ENCODE measurements at regions not wholly inside any gene's neighbourhood (a gene's known extent, or its start where the extent isn't known, plus 50 kb on each side); places are given as distances from the start of the nearest gene placed in this dataset.

GRCh38 chr4:154998773-154999172 is 209.7 kb upstream of the NPY2R start:
- Histone ChIP-seq H3K27ac (no peak overlapping the region), H3K4me2 (no peak overlapping the region), H4K20me1 (ENCODE audit: low read depth) (no peaks in the 10 kb centered on the region), H2AFZ (replicated peaks) (peak overlapping the region; percentile 28), H3K4me1 (no peaks in the 10 kb centered on the region), H3F3A (ENCODE audit: low read depth) (no peaks in the 10 kb centered on the region), H3K4me3 (no peak overlapping the region), H3K27me3 (no peaks in the 10 kb centered on the region), H3K36me3 (no peaks in the 10 kb centered on the region), H3K9ac (no peak overlapping the region), H3K79me2 (ENCODE audit: low read depth) (no peaks in the 10 kb centered on the region), H3K9me3 (ENCODE audit: low read depth) (no peaks in the 10 kb centered on the region)
- peaks cover 2% of the 10 kb centered on the region for H3K9me3 Mint-ChIP-seq
- no peaks in the 10 kb centered on the region for H3K36me3 Mint-ChIP-seq
- no peak for DNase-seq (ENCODE audit: low spot score)
- no peak overlapping the region for H3K27ac Mint-ChIP-seq
- TF ChIP-seq EZH2phosphoT487 (IDR thresholded peaks at IDR 0.05), result no peak
- TF ChIP-seq EZH2 (IDR thresholded peaks at IDR 0.05), result no peak
- no peak for TF ChIP-seq CTCF (IDR thresholded peaks at IDR 0.05)
- no peaks in the 10 kb centered on the region for H3K27me3 Mint-ChIP-seq (ENCODE audit: insufficient read depth, low read depth)
- no peaks in the 10 kb centered on the region for H3K4me1 Mint-ChIP-seq
- no peak overlapping the region for H3K4me3 Mint-ChIP-seq

GRCh38 chr4:154999950-155000578 is 208.4 kb upstream of the NPY2R start:
- Mint-ChIP-seq H3K9me3 (peaks cover 2% of the 10 kb centered on the region), H3K4me1 (no peaks in the 10 kb centered on the region), H3K27ac (no peak overlapping the region), H3K4me3 (no peak overlapping the region), H3K36me3 (no peaks in the 10 kb centered on the region), H3K27me3 (ENCODE audit: insufficient read depth, low read depth) (no peaks in the 10 kb centered on the region)
- no peaks in the 10 kb centered on the region for H3K27me3 ChIP-seq
- no peak overlapping the region for H3K4me2 ChIP-seq
- H2AFZ ChIP-seq (replicated peaks), result no peak overlapping the region
- H3K4me1 ChIP-seq, result no peaks in the 10 kb centered on the region
- H3K36me3 ChIP-seq, result no peaks in the 10 kb centered on the region
- DNase-seq (ENCODE audit: low spot score), result no peak
- H3F3A ChIP-seq (ENCODE audit: low read depth), result no peaks in the 10 kb centered on the region
- no peaks in the 10 kb centered on the region for H3K9me3 ChIP-seq (ENCODE audit: low read depth)
- no peak for TF ChIP-seq CTCF (IDR thresholded peaks at IDR 0.05)
- H3K27ac ChIP-seq, result no peak overlapping the region
- no peaks in the 10 kb centered on the region for H3K79me2 ChIP-seq (ENCODE audit: low read depth)
- H3K9ac ChIP-seq, result no peak overlapping the region
- H3K4me3 ChIP-seq, result no peak overlapping the region
- no peaks in the 10 kb centered on the region for H4K20me1 ChIP-seq (ENCODE audit: low read depth)

- H3K36me3 Mint-ChIP-seq, result no peaks in the 10 kb centered on the region
- H3K9ac ChIP-seq, result no peak overlapping the region
- H3F3A ChIP-seq (ENCODE audit: low read depth), result no peaks in the 10 kb centered on the region
- no peaks in the 10 kb centered on the region for H3K27me3 ChIP-seq
- H3K27me3 Mint-ChIP-seq (ENCODE audit: insufficient read depth, low read depth), result no peaks in the 10 kb centered on the region
- DNase-seq (ENCODE audit: low spot score), result no peak
- no peak overlapping the region for H3K4me2 ChIP-seq
- H2AFZ ChIP-seq (replicated peaks), result no peak overlapping the region
- H3K4me1 ChIP-seq, result no peaks in the 10 kb centered on the region
- no peak overlapping the region for H3K4me3 Mint-ChIP-seq
- H3K27ac Mint-ChIP-seq, result no peak overlapping the region
- TF ChIP-seq EZH2phosphoT487 (IDR thresholded peaks at IDR 0.05) (no peak), CTCF (IDR thresholded peaks at IDR 0.05) (no peak), EZH2 (IDR thresholded peaks at IDR 0.05) (no peak)
- peaks cover 2% of the 10 kb centered on the region for H3K9me3 Mint-ChIP-seq
- H3K9me3 ChIP-seq (ENCODE audit: low read depth), result no peaks in the 10 kb centered on the region
- H3K36me3 ChIP-seq, result no peaks in the 10 kb centered on the region
- H3K27ac ChIP-seq, result no peak overlapping the region
- H4K20me1 ChIP-seq (ENCODE audit: low read depth), result no peaks in the 10 kb centered on the region
- no peak overlapping the region for H3K4me3 ChIP-seq
- H3K4me1 Mint-ChIP-seq, result peaks cover 3% of the 10 kb centered on the region
- no peaks in the 10 kb centered on the region for H3K79me2 ChIP-seq (ENCODE audit: low read depth)
Observed at GRCh38 chr4:155001251-155001650, 207.2 kb upstream of the NPY2R start.
